GM06990 (cell line): ENCODE measurements at regions not wholly inside any gene's neighbourhood (a gene's known extent, or its start where the extent isn't known, plus 50 kb on each side); places are given as distances from the start of the nearest gene placed in this dataset.

Source experiments
- DNase-seq: peaks from one replicate; pipeline ENCODE4 v3.0.0-alpha.2; 2011; ENCODE audit not compliant: insufficient read length; ENCODE audit errors: extremely low read depth
- H3K27me3 ChIP-seq: replicated peaks from 2 replicates; pipeline ENCODE4 v1.6.0; 2011; ENCODE audit warnings: low read length; ENCODE audit not compliant: control insufficient read depth, insufficient read depth
- H3K36me3 ChIP-seq: 2 replicates; pipeline ENCODE4 v1.5.1; 2011; ENCODE audit warnings: low read length; ENCODE audit not compliant: control insufficient read depth, insufficient read depth
- H3K4me3 ChIP-seq: replicated peaks from 2 replicates; pipeline ENCODE4 v1.5.1; 2011; ENCODE audit warnings: low read depth, mild to moderate bottlenecking, control low read depth, low read length
- CTCF ChIP-seq: IDR thresholded peaks from 2 replicates; pipeline ENCODE4 v1.5.1; 2011; ENCODE audit warnings: low read length, control low read depth, mild to moderate bottlenecking, inconsistent platforms; ENCODE audit not compliant: insufficient read depth, poor library complexity, severe bottlenecking

DNA sequence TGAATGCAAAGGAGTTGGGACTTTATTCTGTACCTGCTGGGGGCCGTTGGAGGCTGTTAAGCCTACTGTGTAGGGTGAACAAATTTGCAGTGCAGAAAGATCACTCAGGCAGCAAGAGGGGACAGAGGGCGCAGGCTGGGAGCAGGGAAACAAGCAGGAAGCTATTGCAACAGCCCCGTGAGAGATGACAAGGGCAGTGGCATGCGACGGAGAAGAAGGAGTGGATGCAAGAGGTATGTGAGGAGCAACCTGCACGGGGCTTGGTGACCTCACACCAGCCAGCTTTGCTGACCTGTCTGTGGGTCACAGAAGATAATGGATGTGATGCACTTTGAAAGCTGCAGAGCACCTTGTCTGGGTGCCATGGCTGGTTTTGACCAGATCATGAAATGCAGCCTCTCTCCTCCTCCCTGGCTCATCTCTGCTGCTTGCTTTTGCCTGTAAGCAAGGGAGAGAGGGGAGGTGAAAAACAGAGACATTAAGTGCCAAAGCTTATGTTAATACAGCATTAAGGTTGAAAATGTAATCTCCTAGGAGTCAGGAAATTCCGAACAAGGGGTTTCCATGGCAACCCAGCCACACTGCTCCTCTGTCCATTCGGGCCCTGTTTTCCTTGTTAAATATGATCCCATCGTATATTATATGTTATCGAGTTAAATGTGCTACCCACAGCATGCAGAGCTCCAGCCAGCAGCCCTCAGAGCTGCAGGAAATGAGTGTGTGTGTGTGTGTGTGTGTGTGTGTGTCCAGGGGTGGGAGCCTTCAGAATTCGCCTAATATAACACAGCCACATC, 314.3 kb upstream of the ZMIZ1 start:
- H3K27me3 ChIP-seq = peaks cover 4% of the 10 kb centered on the region
- TF ChIP-seq CTCF = no peak
- DNase-seq = no peak
- no peaks in the 10 kb centered on the region for H3K36me3 ChIP-seq
- H3K4me3 ChIP-seq = no peak overlapping the region

- H3K4me3 ChIP-seq = no peak overlapping the region
- H3K27me3 ChIP-seq = peaks cover 5% of the 10 kb centered on the region
- DNase-seq = no peak
- no peak for TF ChIP-seq CTCF
- H3K36me3 ChIP-seq = no peaks in the 10 kb centered on the region
These were observed 313.6 kb upstream of the ZMIZ1 start for GRCh38 chr10:78755063-78755701.

- H3K27me3 ChIP-seq = peaks cover 7% of the 10 kb centered on the region
- no peak for DNase-seq
- no peak for TF ChIP-seq CTCF
- H3K36me3 ChIP-seq = no peaks in the 10 kb centered on the region
- no peak overlapping the region for H3K4me3 ChIP-seq
These were observed 312.8 kb upstream of the ZMIZ1 start for GRCh38 chr10:78755877-78756455.

- peaks cover 7% of the 10 kb centered on the region for H3K27me3 ChIP-seq
- TF ChIP-seq CTCF = no peak
- no peak for DNase-seq
- H3K36me3 ChIP-seq = no peaks in the 10 kb centered on the region
- no peak overlapping the region for H3K4me3 ChIP-seq
These were observed 312.0 kb upstream of the ZMIZ1 start for GRCh38 chr10:78756604-78757343.

GRCh38 chr10:78757344-78757925, 311.3 kb upstream of the ZMIZ1 start:
- H3K27me3 ChIP-seq = peaks cover 7% of the 10 kb centered on the region
- H3K36me3 ChIP-seq = no peaks in the 10 kb centered on the region

More at GRCh38 chr10:78757344-78757925, 311.3 kb upstream of the ZMIZ1 start:
- no peak for TF ChIP-seq CTCF
- H3K4me3 ChIP-seq = no peak overlapping the region
- DNase-seq = no peak
